AG09319 (cell line): ENCODE measurements at regions not wholly inside any gene's neighbourhood (a gene's known extent, or its start where the extent isn't known, plus 50 kb on each side); places are given as distances from the start of the nearest gene placed in this dataset.

Experiments used
- DNase-seq: peaks from one replicate; pipeline ENCODE4 v3.0.0-alpha.2; 2010; ENCODE audit warnings: low read depth; ENCODE audit errors: extremely low read depth
- TF ChIP-seq, protein P1 (sequence below): IDR thresholded peaks from 2 replicates; pipeline ENCODE4 v1.5.1; 2011; ENCODE audit warnings: low read depth, mild to moderate bottlenecking, inconsistent platforms, low read length, moderate library complexity

DNA sequence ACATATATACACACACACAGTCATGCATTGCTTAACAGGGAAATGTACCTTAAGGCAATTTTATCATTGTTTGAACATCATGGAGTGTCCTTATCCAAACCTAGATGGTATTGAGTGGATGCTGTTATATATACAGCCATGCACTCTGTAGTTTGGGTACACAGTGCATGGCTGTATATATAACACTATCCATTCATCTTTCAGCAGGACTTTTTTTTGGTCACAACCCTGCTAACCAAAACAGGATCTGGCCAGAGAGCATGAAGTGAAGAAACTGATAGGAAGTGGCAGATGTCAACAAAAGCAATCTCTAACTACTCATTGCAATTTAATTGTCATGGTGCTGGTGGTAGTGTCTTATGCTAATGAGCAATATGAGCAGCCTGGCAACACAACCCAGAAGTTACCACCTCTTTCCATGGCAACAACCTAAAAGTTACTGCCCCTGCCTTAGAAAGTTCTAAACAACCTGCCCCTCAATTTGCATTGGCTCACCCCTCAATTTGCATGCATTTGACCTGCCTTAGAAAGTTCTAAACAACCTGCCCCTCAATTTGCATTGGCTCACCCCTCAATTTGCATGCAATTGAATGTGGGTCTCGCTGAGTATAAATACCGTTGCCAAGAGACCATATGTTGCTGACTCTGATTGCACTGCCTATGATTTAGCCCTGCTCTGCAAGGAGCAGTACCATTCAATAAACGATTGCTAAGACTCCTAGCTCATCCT is 434.9 kb downstream of the DSEL start:
- DNase-seq: no peak
- TF ChIP-seq, protein P1, sequence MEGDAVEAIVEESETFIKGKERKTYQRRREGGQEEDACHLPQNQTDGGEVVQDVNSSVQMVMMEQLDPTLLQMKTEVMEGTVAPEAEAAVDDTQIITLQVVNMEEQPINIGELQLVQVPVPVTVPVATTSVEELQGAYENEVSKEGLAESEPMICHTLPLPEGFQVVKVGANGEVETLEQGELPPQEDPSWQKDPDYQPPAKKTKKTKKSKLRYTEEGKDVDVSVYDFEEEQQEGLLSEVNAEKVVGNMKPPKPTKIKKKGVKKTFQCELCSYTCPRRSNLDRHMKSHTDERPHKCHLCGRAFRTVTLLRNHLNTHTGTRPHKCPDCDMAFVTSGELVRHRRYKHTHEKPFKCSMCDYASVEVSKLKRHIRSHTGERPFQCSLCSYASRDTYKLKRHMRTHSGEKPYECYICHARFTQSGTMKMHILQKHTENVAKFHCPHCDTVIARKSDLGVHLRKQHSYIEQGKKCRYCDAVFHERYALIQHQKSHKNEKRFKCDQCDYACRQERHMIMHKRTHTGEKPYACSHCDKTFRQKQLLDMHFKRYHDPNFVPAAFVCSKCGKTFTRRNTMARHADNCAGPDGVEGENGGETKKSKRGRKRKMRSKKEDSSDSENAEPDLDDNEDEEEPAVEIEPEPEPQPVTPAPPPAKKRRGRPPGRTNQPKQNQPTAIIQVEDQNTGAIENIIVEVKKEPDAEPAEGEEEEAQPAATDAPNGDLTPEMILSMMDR: no peak

DNA sequence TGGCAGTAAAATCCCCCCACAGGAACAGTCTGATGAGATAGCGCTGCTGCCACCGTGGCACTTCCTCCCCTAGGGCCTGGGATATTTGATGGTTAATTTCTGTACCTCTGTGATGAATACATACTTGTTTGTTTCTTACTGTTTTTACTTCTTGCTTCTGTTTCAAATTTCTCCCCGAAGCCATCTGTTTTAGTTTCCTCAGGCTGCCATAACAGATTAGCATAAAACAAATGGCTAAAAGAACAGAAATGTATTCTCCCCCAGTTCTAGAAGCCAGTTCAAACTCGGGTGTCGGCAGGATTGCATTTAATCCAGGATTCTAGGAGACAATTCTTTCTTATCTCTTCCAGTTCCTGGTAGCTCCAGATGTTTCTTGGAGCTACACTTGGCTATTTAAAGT is 435.9 kb downstream of the DSEL start:
- TF ChIP-seq, protein P1: no peak
- no peak for DNase-seq

DNA sequence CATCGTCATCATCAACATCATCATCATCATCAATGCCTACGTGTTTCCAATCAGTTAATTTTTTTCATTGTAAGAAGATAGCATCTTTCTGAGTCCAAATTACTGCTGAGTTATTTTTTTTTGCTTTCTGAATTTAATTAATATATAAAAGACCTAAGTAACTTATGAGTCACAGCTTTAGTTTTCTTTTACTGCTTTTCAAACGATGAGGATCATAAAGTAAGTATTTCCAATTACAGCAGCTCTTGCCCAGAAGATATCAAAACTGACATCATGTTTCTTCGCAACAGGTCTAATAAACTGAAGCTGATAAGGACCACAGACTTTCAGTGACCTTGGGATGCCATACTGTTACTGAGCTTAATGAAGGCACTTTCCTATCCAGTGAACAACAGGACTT is 442.2 kb downstream of the DSEL start:
- TF ChIP-seq, protein P1: no peak
- DNase-seq: no peak

DNA sequence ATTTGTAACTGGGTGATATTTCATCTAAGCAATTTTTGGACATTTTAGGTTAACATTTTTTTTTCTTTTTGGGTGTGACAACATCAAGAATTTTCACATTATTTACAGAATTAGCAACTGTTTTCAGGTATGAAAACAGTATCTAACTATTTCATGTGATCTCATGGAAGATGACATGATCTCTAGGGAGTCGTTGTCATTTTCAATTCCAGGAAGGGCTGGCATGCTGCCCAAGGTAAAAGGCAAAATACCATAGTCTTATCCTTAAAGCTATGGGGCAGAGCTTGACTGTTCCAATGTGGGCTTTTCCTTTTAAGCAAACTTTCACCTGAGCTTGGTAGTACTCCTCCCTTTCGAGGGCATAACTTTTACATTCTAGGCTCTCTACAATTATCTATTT is 443.7 kb downstream of the DSEL start:
- TF ChIP-seq, protein P1: no peak
- no peak for DNase-seq

DNA sequence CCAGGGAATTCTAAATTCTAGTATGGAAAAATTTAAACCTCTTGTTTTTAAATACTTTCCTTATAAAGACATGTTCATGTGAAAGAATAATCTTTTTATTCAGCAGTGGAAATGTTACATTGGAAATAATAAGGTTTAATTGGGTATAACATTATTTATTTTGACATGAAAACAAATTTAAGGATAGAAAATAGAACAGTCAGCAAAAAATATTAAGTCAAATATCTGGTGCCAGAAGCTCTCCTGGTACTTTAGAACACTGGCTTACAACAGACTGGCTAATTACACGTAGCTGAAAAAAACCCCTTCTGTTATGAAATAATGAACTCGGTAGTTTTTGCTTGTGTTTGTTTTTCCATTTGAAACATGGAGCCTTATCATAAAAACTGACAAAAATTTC is 447.9 kb downstream of the DSEL start:
- TF ChIP-seq, protein P1: no peak
- no peak for DNase-seq

DNA sequence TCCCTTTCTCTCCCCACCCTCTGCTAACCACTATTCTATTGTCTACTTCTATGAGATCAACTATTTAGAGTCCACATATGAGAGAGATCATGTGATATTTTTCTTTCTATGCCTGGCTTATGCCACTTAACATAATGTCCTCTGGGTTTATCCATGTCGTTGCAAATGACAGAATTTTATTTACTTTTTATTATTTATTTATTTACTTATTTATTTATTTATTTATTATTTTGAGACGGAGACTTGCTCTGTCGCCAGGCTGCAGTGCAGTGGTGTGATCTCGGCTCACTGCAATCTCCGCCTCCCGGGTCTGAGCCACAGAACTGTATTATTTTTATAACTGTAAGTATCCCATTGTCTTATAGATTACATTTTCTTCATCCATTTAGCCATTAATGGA is 443.4 kb upstream of the CDH19 start:
- TF ChIP-seq, protein P1: no peak
- DNase-seq: no peak

DNA sequence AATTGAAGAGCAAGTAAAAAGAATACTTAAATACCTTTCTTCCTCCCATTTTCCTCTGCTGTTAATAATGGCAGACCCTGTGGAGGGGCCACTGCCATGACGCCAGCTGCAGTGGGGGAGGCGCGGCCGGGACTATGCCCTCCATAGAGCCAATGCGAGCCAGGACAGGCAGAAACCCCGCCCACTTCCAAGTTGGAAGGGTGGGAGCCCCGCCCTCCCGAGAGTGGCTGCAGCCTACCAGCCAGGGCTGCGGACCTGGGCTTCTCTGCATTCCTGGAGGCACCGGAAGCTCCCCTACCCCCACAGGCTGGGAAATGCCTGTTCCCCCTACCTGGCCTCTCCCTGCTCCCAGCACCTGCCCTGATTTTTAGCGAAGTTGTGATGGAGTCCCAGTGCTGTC is 439.4 kb upstream of the CDH19 start:
- no peak for DNase-seq
- TF ChIP-seq, protein P1: no peak
